Astrocyte (in vitro differentiated cells and primary cell): ENCODE measurements at regions not wholly inside any gene's neighbourhood (a gene's known extent, or its start where the extent isn't known, plus 50 kb on each side); places are given as distances from the start of the nearest gene placed in this dataset.

Source experiments
- DNase-seq: peaks from one replicate; pipeline ENCODE4 v3.0.0-alpha.2; 2010; ENCODE audit warnings: low read depth
- FAIRE-seq: peaks from 2 replicates; lab custom pipeline; 2011; peaks lifted over from hg19 to GRCh38; lab: Jason Lieb, UNC
- H2AFZ ChIP-seq: 2 replicates; pipeline ENCODE4 v1.6.0; 2012; ENCODE audit warnings: low read depth, low read length, inconsistent platforms
- H3K27ac ChIP-seq: 2 replicates; pipeline ENCODE4 v1.5.1; 2011; ENCODE audit warnings: low read depth, low read length, inconsistent platforms
- H3K27me3 ChIP-seq: 2 replicates; pipeline ENCODE4 v1.6.0; 2011; ENCODE audit warnings: low read length, inconsistent platforms; ENCODE audit not compliant: insufficient read depth
- H3K36me3 ChIP-seq: 2 replicates; pipeline ENCODE4 v1.5.1; 2011; ENCODE audit warnings: low read length, inconsistent platforms; ENCODE audit not compliant: insufficient read depth
- H3K4me1 ChIP-seq: 2 replicates; pipeline ENCODE4 v1.5.1; 2011; ENCODE audit warnings: low read length, inconsistent platforms; ENCODE audit not compliant: insufficient read depth
- H3K4me2 ChIP-seq: 2 replicates; pipeline ENCODE4 v1.6.0; 2012; ENCODE audit warnings: low read length, inconsistent platforms
- H3K4me3 ChIP-seq: 2 replicates; pipeline ENCODE4 v1.5.1; 2011; ENCODE audit warnings: low read depth, mild to moderate bottlenecking, low read length, inconsistent platforms; ENCODE audit not compliant: insufficient read depth
- H3K79me2 ChIP-seq: 2 replicates; pipeline ENCODE4 v1.6.0; 2012; ENCODE audit warnings: mild to moderate bottlenecking, low read length, inconsistent platforms; ENCODE audit not compliant: insufficient read depth
- H3K9ac ChIP-seq: 2 replicates; pipeline ENCODE4 v1.6.0; 2012; ENCODE audit warnings: mild to moderate bottlenecking, low read length, inconsistent platforms
- H3K9me3 ChIP-seq: 2 replicates; pipeline ENCODE4 v1.5.1; 2012; ENCODE audit warnings: low read depth, mild to moderate bottlenecking, low read length, inconsistent platforms; ENCODE audit not compliant: insufficient read depth
- H4K20me1 ChIP-seq: 2 replicates; pipeline ENCODE4 v1.6.0; 2012; ENCODE audit warnings: low read length, inconsistent platforms; ENCODE audit not compliant: insufficient read depth
- H3K27ac Mint-ChIP-seq: one replicate; pipeline ENCODE4 v1.8.0; 2021; ENCODE audit warnings: mild to moderate bottlenecking, mixed read lengths; ENCODE audit not compliant: unreplicated experiment
- H3K27me3 Mint-ChIP-seq: one replicate; pipeline ENCODE4 v1.8.0; 2021; ENCODE audit warnings: low read depth, mixed read lengths; ENCODE audit not compliant: unreplicated experiment
- H3K36me3 Mint-ChIP-seq: one replicate; pipeline ENCODE4 v1.8.0; 2021; ENCODE audit warnings: low read depth, mixed read lengths; ENCODE audit not compliant: unreplicated experiment
- H3K4me1 Mint-ChIP-seq: one replicate; pipeline ENCODE4 v1.8.0; 2021; ENCODE audit warnings: low read depth, mixed read lengths; ENCODE audit not compliant: unreplicated experiment
- H3K4me3 Mint-ChIP-seq: one replicate; pipeline ENCODE4 v1.8.0; 2021; ENCODE audit warnings: mild to moderate bottlenecking, moderate library complexity, mixed read lengths; ENCODE audit not compliant: unreplicated experiment
- H3K9me3 Mint-ChIP-seq: one replicate; pipeline ENCODE4 v1.8.0; 2021; ENCODE audit warnings: mild to moderate bottlenecking, mixed read lengths; ENCODE audit not compliant: unreplicated experiment
- EZH2 ChIP-seq: IDR thresholded peaks from 2 replicates; pipeline ENCODE4 v1.6.1; 2012; ENCODE audit warnings: mild to moderate bottlenecking, low read length, inconsistent platforms; ENCODE audit not compliant: insufficient read depth
- TF ChIP-seq, protein P1 (sequence below): IDR thresholded peaks from 2 replicates; pipeline ENCODE4 v1.5.1; 2011; ENCODE audit warnings: low read depth, mild to moderate bottlenecking, inconsistent platforms, low read length, moderate library complexity; ENCODE audit not compliant: insufficient read depth

DNA sequence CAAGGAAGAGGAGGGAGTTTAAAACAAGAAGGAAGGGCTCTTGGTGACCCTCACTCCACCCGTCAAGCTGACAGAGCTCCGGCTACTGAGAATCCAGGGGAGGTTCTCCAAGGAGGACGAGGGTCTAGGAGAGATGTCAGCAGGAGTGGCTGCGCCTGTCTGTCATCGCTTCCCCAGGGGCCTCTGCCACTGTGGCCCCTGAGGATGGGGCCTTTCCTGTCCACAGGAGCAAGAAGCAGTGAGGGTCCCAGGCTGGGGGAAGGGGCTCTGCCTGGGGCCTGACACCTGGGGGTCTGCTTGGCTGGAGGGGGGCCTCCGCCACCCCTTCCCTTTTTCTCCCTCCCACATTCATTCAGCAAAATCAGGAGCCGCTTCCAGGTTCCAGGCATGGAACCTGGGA lies 66.5 kb upstream of the TNRC6C start:
- H3K4me3 ChIP-seq = no peak overlapping the region
- TF ChIP-seq EZH2 = no peak
- TF ChIP-seq, protein P1, sequence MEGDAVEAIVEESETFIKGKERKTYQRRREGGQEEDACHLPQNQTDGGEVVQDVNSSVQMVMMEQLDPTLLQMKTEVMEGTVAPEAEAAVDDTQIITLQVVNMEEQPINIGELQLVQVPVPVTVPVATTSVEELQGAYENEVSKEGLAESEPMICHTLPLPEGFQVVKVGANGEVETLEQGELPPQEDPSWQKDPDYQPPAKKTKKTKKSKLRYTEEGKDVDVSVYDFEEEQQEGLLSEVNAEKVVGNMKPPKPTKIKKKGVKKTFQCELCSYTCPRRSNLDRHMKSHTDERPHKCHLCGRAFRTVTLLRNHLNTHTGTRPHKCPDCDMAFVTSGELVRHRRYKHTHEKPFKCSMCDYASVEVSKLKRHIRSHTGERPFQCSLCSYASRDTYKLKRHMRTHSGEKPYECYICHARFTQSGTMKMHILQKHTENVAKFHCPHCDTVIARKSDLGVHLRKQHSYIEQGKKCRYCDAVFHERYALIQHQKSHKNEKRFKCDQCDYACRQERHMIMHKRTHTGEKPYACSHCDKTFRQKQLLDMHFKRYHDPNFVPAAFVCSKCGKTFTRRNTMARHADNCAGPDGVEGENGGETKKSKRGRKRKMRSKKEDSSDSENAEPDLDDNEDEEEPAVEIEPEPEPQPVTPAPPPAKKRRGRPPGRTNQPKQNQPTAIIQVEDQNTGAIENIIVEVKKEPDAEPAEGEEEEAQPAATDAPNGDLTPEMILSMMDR = no peak
- H3K36me3 Mint-ChIP-seq = no peaks in the 10 kb centered on the region
- H3K9me3 ChIP-seq = no peaks in the 10 kb centered on the region
- H3K27me3 ChIP-seq = peaks cover 28% of the 10 kb centered on the region
- no peak overlapping the region for H3K27ac Mint-ChIP-seq
- peaks cover 11% of the 10 kb centered on the region for H3K4me1 ChIP-seq
- peaks cover 67% of the 10 kb centered on the region for H3K27me3 Mint-ChIP-seq
- no peaks in the 10 kb centered on the region for H3K79me2 ChIP-seq
- H3K4me2 ChIP-seq = no peak overlapping the region
- H3K27ac ChIP-seq = no peak overlapping the region
- DNase-seq = no peak
- peaks cover 3% of the 10 kb centered on the region for H3K9me3 Mint-ChIP-seq
- H3K4me1 Mint-ChIP-seq = peaks cover 5% of the 10 kb centered on the region
- H2AFZ ChIP-seq = no peak overlapping the region
- H3K4me3 Mint-ChIP-seq = no peak overlapping the region
- H3K36me3 ChIP-seq = no peaks in the 10 kb centered on the region
- H4K20me1 ChIP-seq = no peaks in the 10 kb centered on the region
- FAIRE-seq = no peak
- no peak overlapping the region for H3K9ac ChIP-seq

GRCh38 chr17:77892469-77893143 lies 65.9 kb upstream of the TNRC6C start:
- H3K9ac ChIP-seq = no peak overlapping the region
- no peaks in the 10 kb centered on the region for H4K20me1 ChIP-seq
- H3K27ac Mint-ChIP-seq = no peak overlapping the region
- peaks cover 24% of the 10 kb centered on the region for H3K27me3 ChIP-seq
- H3K4me3 Mint-ChIP-seq = no peak overlapping the region
- H3K79me2 ChIP-seq = no peaks in the 10 kb centered on the region
- no peak overlapping the region for H3K27ac ChIP-seq
- no peaks in the 10 kb centered on the region for H3K9me3 ChIP-seq
- H3K36me3 ChIP-seq = no peaks in the 10 kb centered on the region
- no peak for FAIRE-seq
- TF ChIP-seq EZH2 = no peak
- TF ChIP-seq, protein P1 = no peak
- no peak overlapping the region for H2AFZ ChIP-seq
- no peaks in the 10 kb centered on the region for H3K36me3 Mint-ChIP-seq
- peaks cover 5% of the 10 kb centered on the region for H3K4me1 ChIP-seq
- H3K9me3 Mint-ChIP-seq = no peaks in the 10 kb centered on the region
- DNase-seq = no peak
- H3K4me2 ChIP-seq = no peak overlapping the region
- H3K4me3 ChIP-seq = no peak overlapping the region
- no peaks in the 10 kb centered on the region for H3K4me1 Mint-ChIP-seq
- peaks cover 65% of the 10 kb centered on the region for H3K27me3 Mint-ChIP-seq
